Breast epithelium (tissue), 3 donors: ENCODE measurements at regions not wholly inside any gene's neighbourhood (a gene's known extent, or its start where the extent isn't known, plus 50 kb on each side); places are given as distances from the start of the nearest gene placed in this dataset.

ENCODE experiments used
- POLR2AphosphoS5 ChIP-seq, 3 donors: sonication (generic); formaldehyde crosslinking; IDR thresholded peaks; one replicate each; pipeline ENCODE4 v1.6.1; 2017; ENCODE audit warnings: antibody characterized with exemption in 3 of 3
- TF ChIP-seq, protein P1 (sequence below), 3 donors: fragments of 450-650 bp; IDR thresholded peaks; one replicate each; pipeline ENCODE4 v1.5.1; 2016 to 2017; ENCODE audit warnings: antibody characterized with exemption in 3 of 3, mild to moderate bottlenecking in 3 of 3, moderate library complexity in 3 of 3

GRCh38 chr1:199585392-199585791 lies 442.1 kb upstream of the NR5A2 start:
- TF ChIP-seq POLR2AphosphoS5 (IDR thresholded peaks at IDR 0.05): no peak
- TF ChIP-seq, protein P1, sequence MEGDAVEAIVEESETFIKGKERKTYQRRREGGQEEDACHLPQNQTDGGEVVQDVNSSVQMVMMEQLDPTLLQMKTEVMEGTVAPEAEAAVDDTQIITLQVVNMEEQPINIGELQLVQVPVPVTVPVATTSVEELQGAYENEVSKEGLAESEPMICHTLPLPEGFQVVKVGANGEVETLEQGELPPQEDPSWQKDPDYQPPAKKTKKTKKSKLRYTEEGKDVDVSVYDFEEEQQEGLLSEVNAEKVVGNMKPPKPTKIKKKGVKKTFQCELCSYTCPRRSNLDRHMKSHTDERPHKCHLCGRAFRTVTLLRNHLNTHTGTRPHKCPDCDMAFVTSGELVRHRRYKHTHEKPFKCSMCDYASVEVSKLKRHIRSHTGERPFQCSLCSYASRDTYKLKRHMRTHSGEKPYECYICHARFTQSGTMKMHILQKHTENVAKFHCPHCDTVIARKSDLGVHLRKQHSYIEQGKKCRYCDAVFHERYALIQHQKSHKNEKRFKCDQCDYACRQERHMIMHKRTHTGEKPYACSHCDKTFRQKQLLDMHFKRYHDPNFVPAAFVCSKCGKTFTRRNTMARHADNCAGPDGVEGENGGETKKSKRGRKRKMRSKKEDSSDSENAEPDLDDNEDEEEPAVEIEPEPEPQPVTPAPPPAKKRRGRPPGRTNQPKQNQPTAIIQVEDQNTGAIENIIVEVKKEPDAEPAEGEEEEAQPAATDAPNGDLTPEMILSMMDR (IDR thresholded peaks at IDR 0.05): no peak
